Osteoblast (primary cell): ENCODE measurements at regions not wholly inside any gene's neighbourhood (a gene's known extent, or its start where the extent isn't known, plus 50 kb on each side); places are given as distances from the start of the nearest gene placed in this dataset.

Experiments used
- DNase-seq: peaks from one replicate; pipeline ENCODE4 v3.0.0; 2011; ENCODE audit warnings: low spot score, mixed read lengths; ENCODE audit not compliant: insufficient read length; ENCODE audit errors: missing footprints
- H2AFZ ChIP-seq: 2 replicates; pipeline ENCODE4 v1.6.0; 2011; ENCODE audit warnings: mild to moderate bottlenecking, low read length
- H3K27ac ChIP-seq: 2 replicates; pipeline ENCODE4 v1.5.1; 2011; ENCODE audit warnings: mild to moderate bottlenecking, low read depth, low read length, moderate library complexity
- H3K27me3 ChIP-seq: 2 replicates; pipeline ENCODE4 v1.6.0; 2012; ENCODE audit warnings: mild to moderate bottlenecking, control low read depth, inconsistent platforms, low read length, moderate library complexity; ENCODE audit not compliant: insufficient read depth
- H3K36me3 ChIP-seq: 2 replicates; pipeline ENCODE4 v1.5.1; 2011; ENCODE audit warnings: mild to moderate bottlenecking, low read length, control low read depth, moderate library complexity; ENCODE audit not compliant: insufficient read depth
- H3K4me1 ChIP-seq: 2 replicates; pipeline ENCODE4 v1.5.1; 2011; ENCODE audit warnings: mild to moderate bottlenecking, low read length, control low read depth, moderate library complexity; ENCODE audit not compliant: insufficient read depth
- H3K4me2 ChIP-seq: 2 replicates; pipeline ENCODE4 v1.6.0; 2011; ENCODE audit warnings: mild to moderate bottlenecking, low read length; ENCODE audit not compliant: insufficient read depth
- H3K4me3 ChIP-seq: fragments of 200-600 bp; sonication (generic); 3 replicates; pipeline ENCODE4 v1.5.1; 2012; ENCODE audit warnings: mild to moderate bottlenecking, low read length, inconsistent platforms; ENCODE audit not compliant: insufficient read depth
- H3K79me2 ChIP-seq: 2 replicates; pipeline ENCODE4 v1.6.0; 2012; ENCODE audit warnings: mild to moderate bottlenecking, low read length, control low read depth, inconsistent platforms; ENCODE audit not compliant: insufficient read depth
- H3K9me3 ChIP-seq: 2 replicates; pipeline ENCODE4 v1.5.1; 2011; ENCODE audit warnings: low read depth, low read length, control low read depth
- H4K20me1 ChIP-seq: 2 replicates; pipeline ENCODE4 v1.6.0; 2012; ENCODE audit warnings: mild to moderate bottlenecking, low read length, control low read depth; ENCODE audit not compliant: insufficient read depth
- TF ChIP-seq, protein P1 (sequence below): IDR thresholded peaks from 2 replicates; pipeline ENCODE4 v1.5.1; 2011; ENCODE audit warnings: mild to moderate bottlenecking, low read depth, low read length, moderate library complexity; ENCODE audit errors: extremely low read depth

GRCh38 chr22:45061332-45061731 is 51.5 kb upstream of the PHF21B start:
- no peak overlapping the region for H2AFZ ChIP-seq
- H3K36me3 ChIP-seq = no peaks in the 10 kb centered on the region
- no peak overlapping the region for H3K4me2 ChIP-seq
- no peaks in the 10 kb centered on the region for H3K9me3 ChIP-seq
- no peak for DNase-seq
- peaks cover under 1% of the 10 kb centered on the region for H3K27me3 ChIP-seq
- H3K79me2 ChIP-seq = no peaks in the 10 kb centered on the region
- no peak overlapping the region for H3K27ac ChIP-seq
- no peak overlapping the region for H3K4me3 ChIP-seq
- H3K4me1 ChIP-seq = peaks cover 32% of the 10 kb centered on the region
- peaks cover 3% of the 10 kb centered on the region for H4K20me1 ChIP-seq
- TF ChIP-seq, protein P1, sequence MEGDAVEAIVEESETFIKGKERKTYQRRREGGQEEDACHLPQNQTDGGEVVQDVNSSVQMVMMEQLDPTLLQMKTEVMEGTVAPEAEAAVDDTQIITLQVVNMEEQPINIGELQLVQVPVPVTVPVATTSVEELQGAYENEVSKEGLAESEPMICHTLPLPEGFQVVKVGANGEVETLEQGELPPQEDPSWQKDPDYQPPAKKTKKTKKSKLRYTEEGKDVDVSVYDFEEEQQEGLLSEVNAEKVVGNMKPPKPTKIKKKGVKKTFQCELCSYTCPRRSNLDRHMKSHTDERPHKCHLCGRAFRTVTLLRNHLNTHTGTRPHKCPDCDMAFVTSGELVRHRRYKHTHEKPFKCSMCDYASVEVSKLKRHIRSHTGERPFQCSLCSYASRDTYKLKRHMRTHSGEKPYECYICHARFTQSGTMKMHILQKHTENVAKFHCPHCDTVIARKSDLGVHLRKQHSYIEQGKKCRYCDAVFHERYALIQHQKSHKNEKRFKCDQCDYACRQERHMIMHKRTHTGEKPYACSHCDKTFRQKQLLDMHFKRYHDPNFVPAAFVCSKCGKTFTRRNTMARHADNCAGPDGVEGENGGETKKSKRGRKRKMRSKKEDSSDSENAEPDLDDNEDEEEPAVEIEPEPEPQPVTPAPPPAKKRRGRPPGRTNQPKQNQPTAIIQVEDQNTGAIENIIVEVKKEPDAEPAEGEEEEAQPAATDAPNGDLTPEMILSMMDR = no peak

DNA sequence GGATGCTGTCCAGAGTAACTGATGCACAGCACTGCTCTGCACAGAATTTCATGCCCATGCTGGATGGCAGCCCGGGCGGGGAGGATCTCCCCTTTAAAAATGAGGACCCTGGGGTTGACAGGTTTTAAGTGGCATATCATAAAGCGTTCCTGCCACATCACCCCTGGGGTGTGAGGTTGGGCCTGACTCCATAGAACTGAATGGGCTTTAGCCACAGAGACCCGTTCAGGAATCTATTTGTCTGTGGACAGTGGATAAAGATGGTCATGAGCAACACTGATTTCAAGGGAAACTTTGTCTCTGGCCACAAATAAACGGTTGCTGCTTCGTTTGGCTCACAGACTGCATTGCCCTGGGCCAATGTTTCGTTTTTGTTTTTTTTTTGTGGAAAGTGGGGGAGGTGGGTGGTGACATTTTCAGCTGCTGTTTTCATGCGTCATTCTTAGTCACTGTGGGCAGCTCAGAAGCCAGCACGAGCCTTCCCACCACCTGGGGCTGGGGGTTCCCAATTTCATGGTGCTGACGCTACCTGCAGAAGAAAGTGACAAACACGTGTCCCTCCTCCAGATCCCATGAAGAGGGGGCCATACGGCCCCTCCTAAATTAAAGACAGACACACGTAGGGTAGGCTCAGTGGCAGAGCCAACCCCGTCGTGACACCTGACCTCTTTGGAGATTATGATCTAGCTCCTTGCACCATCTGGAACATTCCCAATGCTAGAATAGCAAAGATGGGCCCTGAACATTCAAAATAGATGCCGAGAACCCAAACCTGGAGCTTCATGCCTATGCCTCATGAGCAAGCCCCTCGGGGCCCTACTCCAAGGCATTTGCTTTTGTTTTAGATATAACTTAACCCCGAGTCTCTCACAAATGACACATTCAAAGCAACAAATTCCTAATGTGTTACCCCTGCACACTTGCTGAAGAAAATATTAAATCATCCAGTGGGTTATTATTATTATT is 54.8 kb upstream of the PHF21B start:
- peak overlapping the region; percentile 44 for H3K4me3 ChIP-seq
- TF ChIP-seq, protein P1 = no peak

DNA sequence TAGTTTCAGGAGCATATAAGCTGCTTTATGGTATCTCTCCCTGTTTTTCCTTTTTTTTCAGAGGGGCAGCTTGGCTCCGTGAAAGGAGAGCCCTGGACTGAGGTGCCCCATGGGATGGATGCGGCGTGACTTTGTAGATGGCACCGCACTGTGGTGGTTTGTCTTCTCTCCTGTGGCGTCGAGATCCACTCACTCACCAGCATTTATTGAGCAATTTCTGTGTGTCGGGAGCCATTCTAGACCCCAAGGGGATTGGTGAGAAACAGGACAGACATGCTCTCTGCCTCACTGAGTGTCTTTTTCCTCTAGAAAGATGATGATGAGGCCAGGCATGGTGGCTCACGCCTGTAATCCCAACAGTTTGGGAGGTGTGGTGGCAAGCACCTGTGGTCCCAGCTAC is 55.9 kb upstream of the PHF21B start:
- Histone ChIP-seq H3K4me1 (peaks cover 25% of the 10 kb centered on the region), H2AFZ (no peak overlapping the region), H3K27ac (peak overlapping the region; percentile 98), H4K20me1 (peaks cover 3% of the 10 kb centered on the region), H3K36me3 (no peaks in the 10 kb centered on the region), H3K4me2 (no peak overlapping the region), H3K9me3 (no peaks in the 10 kb centered on the region), H3K4me3 (no peak overlapping the region), H3K27me3 (no peaks in the 10 kb centered on the region), H3K79me2 (no peaks in the 10 kb centered on the region)
- peak; percentile 87 for DNase-seq
- TF ChIP-seq, protein P1 = no peak

More for the DNA sequence above, 54.8 kb upstream of the PHF21B start:
- peaks cover 3% of the 10 kb centered on the region for H4K20me1 ChIP-seq
- peak; percentile 96 for DNase-seq
- H3K27ac ChIP-seq = peak overlapping the region; percentile 98
- H3K4me2 ChIP-seq = peak overlapping the region; percentile 71
- H3K27me3 ChIP-seq = no peaks in the 10 kb centered on the region
- no peaks in the 10 kb centered on the region for H3K9me3 ChIP-seq
- no peaks in the 10 kb centered on the region for H3K79me2 ChIP-seq
- peaks cover 25% of the 10 kb centered on the region for H3K4me1 ChIP-seq
- no peaks in the 10 kb centered on the region for H3K36me3 ChIP-seq
- H2AFZ ChIP-seq = peak overlapping the region; percentile 4

DNA sequence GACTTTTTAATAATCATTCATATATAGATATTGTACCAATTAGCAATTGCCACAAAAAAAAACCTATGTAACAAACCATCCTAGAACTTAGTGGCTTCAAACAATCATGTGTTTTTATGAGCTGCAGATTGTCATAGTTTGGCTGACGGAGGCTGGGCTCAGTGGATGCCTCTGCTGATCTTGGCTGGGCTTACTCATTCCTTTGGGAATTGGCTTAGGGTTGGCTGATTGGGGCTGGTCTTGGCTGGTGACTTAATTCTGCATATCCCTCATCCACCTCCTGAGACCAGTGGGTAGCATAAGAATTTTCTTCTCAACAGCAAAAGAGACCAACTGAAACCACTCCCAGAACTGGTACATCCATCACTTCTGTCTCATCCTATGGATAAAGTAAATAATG is 57.9 kb upstream of the PHF21B start:
- Histone ChIP-seq H3K4me2 (no peak overlapping the region), H3K79me2 (no peaks in the 10 kb centered on the region), H3K4me1 (peaks cover 33% of the 10 kb centered on the region), H4K20me1 (peaks cover 3% of the 10 kb centered on the region), H3K9me3 (no peaks in the 10 kb centered on the region), H3K27ac (no peak overlapping the region), H3K4me3 (no peak overlapping the region), H3K36me3 (no peaks in the 10 kb centered on the region), H2AFZ (no peak overlapping the region), H3K27me3 (no peaks in the 10 kb centered on the region)
- DNase-seq = peak; percentile 85
- TF ChIP-seq, protein P1 = no peak
